CD4-positive, CD25-positive, alpha-beta regulatory T cell (primary cell): ENCODE measurements at regions not wholly inside any gene's neighbourhood (a gene's known extent, or its start where the extent isn't known, plus 50 kb on each side); places are given as distances from the start of the nearest gene placed in this dataset.

Experiments
- ATAC-seq, 2 donors: fragments of 150-1000 bp; cut with Tn5 transposase; one replicate each; pipeline ENCODE4 v1.10.0; 2021; ENCODE audit warnings: low read depth in 2 of 2, moderate number of reproducible peaks in 2 of 2, moderate library complexity in 1 of 2
- DNase-seq, 3 donors: peaks; one replicate each; pipeline versions ENCODE4 v3.0.0 to v3.0.0-alpha.2; 2012 to 2022; ENCODE audit warnings: mixed read lengths in 1 of 3
- H3K27ac ChIP-seq: one replicate; pipeline ENCODE4 v1.7.0; 2013; ENCODE audit warnings: mild to moderate bottlenecking, low read length; ENCODE audit not compliant: insufficient read depth, poor library complexity, severe bottlenecking
- H3K27me3 ChIP-seq: one replicate; pipeline ENCODE4 v1.7.0; 2013; ENCODE audit warnings: low read length; ENCODE audit not compliant: control insufficient read depth, insufficient read depth
- H3K36me3 ChIP-seq: one replicate; pipeline ENCODE4 v1.7.0; 2013; ENCODE audit warnings: mild to moderate bottlenecking, low read length, moderate library complexity; ENCODE audit not compliant: control insufficient read depth, insufficient read depth
- H3K4me1 ChIP-seq: 2 replicates; pipeline ENCODE4 v1.7.0; 2013; ENCODE audit warnings: mild to moderate bottlenecking, low read length; ENCODE audit not compliant: insufficient read depth, control insufficient read depth, poor library complexity, severe bottlenecking
- H3K4me3 ChIP-seq: one replicate; pipeline ENCODE4 v1.7.0; 2013; ENCODE audit warnings: low read depth, mild to moderate bottlenecking, low read length, moderate library complexity
- H3K9me3 ChIP-seq, 2 experiments: 1 replicate in 1 of 2; 2 replicates in 1 of 2; pipeline ENCODE4 v1.7.0; 2013; ENCODE audit warnings: low read length in 2 of 2, mild to moderate bottlenecking in 1 of 2, moderate library complexity in 1 of 2; ENCODE audit not compliant: control insufficient read depth in 2 of 2
- H3K27ac Mint-ChIP-seq, 3 donors: one replicate each; pipeline ENCODE4 v1.8.0; 2020 to 2022; ENCODE audit warnings: mild to moderate bottlenecking in 3 of 3, mixed read lengths in 3 of 3, moderate library complexity in 2 of 3
- H3K27me3 Mint-ChIP-seq: one replicate; pipeline ENCODE4 v1.8.0; 2022; ENCODE audit warnings: mild to moderate bottlenecking, mixed read lengths
- H3K36me3 Mint-ChIP-seq: one replicate; pipeline ENCODE4 v1.8.0; 2020; ENCODE audit warnings: mixed read lengths
- H3K4me1 Mint-ChIP-seq, 4 donors: one replicate each; pipeline ENCODE4 v1.8.0; 2020 to 2022; ENCODE audit warnings: mixed read lengths in 4 of 4, mild to moderate bottlenecking in 1 of 4
- H3K4me3 Mint-ChIP-seq, 4 donors: one replicate each; pipeline ENCODE4 v1.8.0; 2020 to 2022; ENCODE audit warnings: mild to moderate bottlenecking in 4 of 4, mixed read lengths in 4 of 4, moderate library complexity in 3 of 4
- H3K9me3 Mint-ChIP-seq, 7 donors: one replicate each; pipeline ENCODE4 v1.8.0; 2020 to 2022; ENCODE audit warnings: mixed read lengths in 7 of 7, mild to moderate bottlenecking in 3 of 7, moderate library complexity in 2 of 7

- no peak overlapping the region for H3K4me3 Mint-ChIP-seq
- no peak for ATAC-seq
Observed at GRCh38 chr1:101101360-101101759, 75.8 kb upstream of the DPH5 start.

GRCh38 chr1:101100674-101101073, 75.1 kb upstream of the DPH5 start:
- Mint-ChIP-seq H3K36me3 (no peaks in the 10 kb centered on the region), H3K27me3 (no peaks in the 10 kb centered on the region), H3K27ac (peak overlapping the region in 1 of 3 donors; percentile 8), H3K9me3 (peaks cover 0 to 3% (median 0%) of the 10 kb centered on the region in 7 donors), H3K4me1 (peaks cover 0 to 7% (median 1%) of the 10 kb centered on the region in 4 donors), H3K4me3 (no peak overlapping the region)
- H3K27me3 ChIP-seq = no peaks in the 10 kb centered on the region
- H3K36me3 ChIP-seq = no peaks in the 10 kb centered on the region
- no peak overlapping the region for H3K4me3 ChIP-seq
- no peaks in the 10 kb centered on the region for H3K4me1 ChIP-seq
- H3K27ac ChIP-seq = no peak overlapping the region
- no peaks in the 10 kb centered on the region for H3K9me3 ChIP-seq
- no peak for DNase-seq
- no peak for ATAC-seq

More at GRCh38 chr1:101101360-101101759, 75.8 kb upstream of the DPH5 start:
- H3K36me3 ChIP-seq = no peaks in the 10 kb centered on the region
- H3K4me1 ChIP-seq = no peaks in the 10 kb centered on the region
- no peak for DNase-seq
- H3K4me3 ChIP-seq = no peak overlapping the region
- no peaks in the 10 kb centered on the region for H3K36me3 Mint-ChIP-seq
- no peaks in the 10 kb centered on the region for H3K27me3 ChIP-seq
- no peaks in the 10 kb centered on the region for H3K27me3 Mint-ChIP-seq
- H3K27ac ChIP-seq = no peak overlapping the region
- H3K4me1 Mint-ChIP-seq = peaks cover 0 to 7% (median 1%) of the 10 kb centered on the region in 4 donors
- no peaks in the 10 kb centered on the region for H3K9me3 ChIP-seq
- peaks cover 0 to 2% (median 0%) of the 10 kb centered on the region in 7 donors for H3K9me3 Mint-ChIP-seq
- H3K27ac Mint-ChIP-seq = no peak overlapping the region

- no peaks in the 10 kb centered on the region for H3K36me3 ChIP-seq
- no peaks in the 10 kb centered on the region for H3K27me3 Mint-ChIP-seq
- no peaks in the 10 kb centered on the region for H3K36me3 Mint-ChIP-seq
- no peak overlapping the region for H3K27ac Mint-ChIP-seq
- DNase-seq (no peak), ATAC-seq (no peak)
- no peak overlapping the region for H3K27ac ChIP-seq
- H3K4me3 Mint-ChIP-seq = no peak overlapping the region
- no peaks in the 10 kb centered on the region for H3K9me3 ChIP-seq
- no peaks in the 10 kb centered on the region for H3K27me3 ChIP-seq
- H3K4me1 Mint-ChIP-seq = peaks cover 0 to 9% (median 5%) of the 10 kb centered on the region in 4 donors
- H3K4me3 ChIP-seq = no peak overlapping the region
- H3K4me1 ChIP-seq = no peaks in the 10 kb centered on the region
- H3K9me3 Mint-ChIP-seq = peaks cover 0 to 3% (median 0%) of the 10 kb centered on the region in 7 donors
Observed at GRCh38 chr1:101098907-101099306, 73.3 kb upstream of the DPH5 start.

- ATAC-seq (no peak), DNase-seq (no peak)
- no peak overlapping the region for H3K27ac Mint-ChIP-seq
- H3K9me3 ChIP-seq = no peaks in the 10 kb centered on the region
- no peaks in the 10 kb centered on the region for H3K36me3 ChIP-seq
- no peak overlapping the region for H3K4me3 ChIP-seq
- H3K27ac ChIP-seq = no peak overlapping the region
- H3K4me3 Mint-ChIP-seq = no peak overlapping the region
- peaks cover 0 to 3% (median 0%) of the 10 kb centered on the region in 7 donors for H3K9me3 Mint-ChIP-seq
- no peaks in the 10 kb centered on the region for H3K4me1 ChIP-seq
- no peaks in the 10 kb centered on the region for H3K27me3 ChIP-seq
- no peaks in the 10 kb centered on the region for H3K36me3 Mint-ChIP-seq
- H3K4me1 Mint-ChIP-seq = peaks cover 1 to 9% (median 5%) of the 10 kb centered on the region in 4 donors
- no peaks in the 10 kb centered on the region for H3K27me3 Mint-ChIP-seq
Observed at GRCh38 chr1:101098327-101098726, 72.7 kb upstream of the DPH5 start.

GRCh38 chr1:101089613-101090338, 64.2 kb upstream of the DPH5 start:
- Histone ChIP-seq H3K4me3 (no peak overlapping the region), H3K36me3 (peaks cover 4% of the 10 kb centered on the region), H3K27me3 (no peaks in the 10 kb centered on the region), H3K9me3 (no peaks in the 10 kb centered on the region), H3K4me1 (peaks cover 10% of the 10 kb centered on the region), H3K27ac (no peak overlapping the region)
- Mint-ChIP-seq H3K4me3 (no peak overlapping the region), H3K4me1 (peaks cover 14 to 22% (median 15%) of the 10 kb centered on the region in 4 donors), H3K9me3 (no peaks in the 10 kb centered on the region), H3K36me3 (peaks cover 13% of the 10 kb centered on the region), H3K27me3 (no peaks in the 10 kb centered on the region), H3K27ac (peak overlapping the region; percentile 12 to 42 (median 26))
- ATAC-seq (no peak), DNase-seq (peak in 1 of 3 donors; percentile 43)

GRCh38 chr1:101088431-101088830, 62.8 kb upstream of the DPH5 start:
- ATAC-seq = no peak
- Mint-ChIP-seq H3K36me3 (peaks cover 20% of the 10 kb centered on the region), H3K27me3 (no peaks in the 10 kb centered on the region), H3K4me3 (no peak overlapping the region), H3K27ac (no peak overlapping the region), H3K4me1 (peaks cover 12 to 26% (median 21%) of the 10 kb centered on the region in 4 donors), H3K9me3 (no peaks in the 10 kb centered on the region)
- Histone ChIP-seq H3K9me3 (no peaks in the 10 kb centered on the region), H3K4me1 (peaks cover 11% of the 10 kb centered on the region), H3K36me3 (peaks cover 4% of the 10 kb centered on the region), H3K4me3 (no peak overlapping the region), H3K27ac (no peak overlapping the region), H3K27me3 (no peaks in the 10 kb centered on the region)
- DNase-seq = no peak

- DNase-seq (no peak), ATAC-seq (no peak)
- H3K4me3 Mint-ChIP-seq = no peak overlapping the region
- H3K27ac Mint-ChIP-seq = no peak overlapping the region
- Histone ChIP-seq H3K4me1 (peaks cover 28% of the 10 kb centered on the region), H3K4me3 (no peak overlapping the region), H3K27me3 (no peaks in the 10 kb centered on the region), H3K27ac (no peak overlapping the region), H3K36me3 (peaks cover 4% of the 10 kb centered on the region), H3K9me3 (no peaks in the 10 kb centered on the region)
- peaks cover 20% of the 10 kb centered on the region for H3K36me3 Mint-ChIP-seq
- no peaks in the 10 kb centered on the region for H3K27me3 Mint-ChIP-seq
- H3K4me1 Mint-ChIP-seq = peaks cover 28 to 35% (median 34%) of the 10 kb centered on the region in 4 donors
- H3K9me3 Mint-ChIP-seq = no peaks in the 10 kb centered on the region
Observed at GRCh38 chr1:101086783-101087182, 61.2 kb upstream of the DPH5 start.
